ENCODE measurements at regions not wholly inside any gene's neighbourhood (a gene's known extent, or its start where the extent isn't known, plus 50 kb on each side); places are given as distances from the start of the nearest gene placed in this dataset.
"Not testable (repeated sequence)": the region's sequence is repeated elsewhere in the genome, so short reads cannot be mapped to it uniquely, and the experiment has no call there.

DNA sequence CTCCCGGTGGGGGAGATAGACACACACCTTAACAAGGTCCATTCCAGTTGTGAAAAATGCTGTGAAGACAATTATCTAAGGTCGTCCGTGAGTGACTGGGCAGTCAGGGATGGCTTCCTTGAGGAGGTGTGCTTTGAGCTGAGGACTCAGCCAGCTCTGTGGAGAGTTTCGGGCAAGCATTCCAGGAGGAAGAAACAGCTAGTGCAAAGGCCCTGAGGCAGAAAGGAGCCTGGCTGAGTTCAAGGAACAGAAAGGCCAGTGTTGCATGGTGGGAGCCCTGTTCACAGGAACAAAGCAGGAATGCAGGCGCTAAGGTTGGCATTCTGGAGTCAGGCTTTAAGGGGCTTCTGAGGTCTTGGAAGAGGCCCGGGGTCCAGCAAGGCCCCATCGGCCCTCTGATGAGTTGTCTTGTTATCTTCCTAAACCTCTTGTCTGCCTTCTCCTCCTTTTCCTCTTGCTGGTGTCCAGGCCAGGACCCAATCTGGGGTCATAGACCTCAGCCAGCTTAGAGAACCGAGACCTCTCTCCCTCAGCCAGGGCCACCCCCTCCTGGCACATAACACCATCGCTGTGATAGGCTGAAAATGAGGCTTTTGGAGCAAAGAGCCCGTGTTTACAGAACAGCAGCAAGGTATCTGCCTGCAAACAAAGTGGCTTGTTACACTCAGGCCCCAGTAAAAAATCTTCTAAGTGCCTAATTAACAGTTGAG is 270.2 kb upstream of the MVB12B start:
- no peak for DNase-seq

- DNase-seq = peak; percentile 52 to 53
Observed at GRCh38 chr9:126057121-126057825, 269.4 kb upstream of the MVB12B start.

DNA sequence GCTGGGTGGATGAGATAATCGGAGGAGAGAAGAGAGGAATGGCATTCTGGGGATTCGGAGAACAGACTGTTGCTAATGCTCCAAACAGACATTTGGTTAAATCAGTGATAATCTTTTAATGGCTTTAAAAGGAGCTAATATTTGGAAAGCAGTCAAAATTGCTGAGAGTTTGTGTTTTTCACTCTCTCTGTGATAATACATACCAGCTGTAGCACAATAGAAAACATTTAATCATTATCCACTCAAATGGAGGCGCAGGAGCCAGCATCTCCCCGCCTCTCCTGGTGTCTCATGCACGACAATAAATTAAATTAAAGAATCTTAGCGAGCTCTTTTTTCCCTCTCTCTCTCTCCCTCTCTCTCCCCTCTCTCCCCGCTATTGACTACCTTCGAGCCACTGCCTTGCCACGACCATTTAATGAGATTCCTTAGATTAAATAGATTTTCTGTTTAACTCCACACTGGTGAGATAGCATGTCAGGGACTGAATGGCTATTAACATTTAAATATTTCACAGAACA is 268.6 kb upstream of the MVB12B start:
- peak; percentile 49 to 61 for DNase-seq

DNA sequence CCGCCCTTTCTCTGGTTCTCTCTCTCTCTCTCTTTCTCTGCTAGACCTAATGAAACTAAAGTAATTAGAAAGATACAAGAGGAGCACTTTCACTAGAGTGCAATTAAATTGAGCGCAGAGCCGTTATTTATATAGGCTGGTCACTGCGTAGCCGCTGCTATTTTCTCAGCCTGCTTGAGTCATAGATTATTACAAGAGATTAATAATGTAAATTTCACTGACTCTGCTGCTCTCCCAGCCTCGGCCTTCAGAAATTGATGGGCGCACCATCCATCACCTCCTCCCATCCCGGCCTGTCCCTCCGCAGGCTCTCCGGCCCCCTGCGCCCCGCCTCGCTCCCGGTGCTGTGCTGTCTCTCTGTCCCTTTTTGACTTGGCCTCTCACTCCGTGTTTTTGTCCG is 268.0 kb upstream of the MVB12B start:
- DNase-seq = no peak

GRCh38 chr9:126061575-126061974 is 265.1 kb upstream of the MVB12B start:
- no peak for DNase-seq

GRCh38 chr9:126062158-126062886 is 264.3 kb upstream of the MVB12B start:
- no peak for DNase-seq

DNA sequence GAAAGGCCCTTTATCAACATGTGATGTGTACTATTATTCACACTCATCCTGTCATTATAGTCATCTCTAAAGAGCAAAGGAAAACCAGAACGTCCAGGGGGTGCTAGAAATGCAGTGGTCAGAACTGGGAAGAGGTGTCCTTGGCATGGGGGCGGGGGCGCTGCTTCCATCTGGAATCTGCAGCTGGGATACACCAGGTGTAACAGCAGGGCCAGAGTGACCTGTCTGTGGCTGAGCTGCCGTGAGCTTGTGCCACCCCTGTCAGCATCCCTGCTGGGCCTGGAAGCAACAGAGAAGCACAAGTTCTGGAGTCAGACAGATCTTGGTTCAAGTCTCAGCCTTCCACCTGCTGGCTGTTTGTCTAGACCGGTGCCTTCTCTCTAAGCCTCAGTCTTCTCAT is 263.3 kb upstream of the MVB12B start:
- no peak for DNase-seq

DNA sequence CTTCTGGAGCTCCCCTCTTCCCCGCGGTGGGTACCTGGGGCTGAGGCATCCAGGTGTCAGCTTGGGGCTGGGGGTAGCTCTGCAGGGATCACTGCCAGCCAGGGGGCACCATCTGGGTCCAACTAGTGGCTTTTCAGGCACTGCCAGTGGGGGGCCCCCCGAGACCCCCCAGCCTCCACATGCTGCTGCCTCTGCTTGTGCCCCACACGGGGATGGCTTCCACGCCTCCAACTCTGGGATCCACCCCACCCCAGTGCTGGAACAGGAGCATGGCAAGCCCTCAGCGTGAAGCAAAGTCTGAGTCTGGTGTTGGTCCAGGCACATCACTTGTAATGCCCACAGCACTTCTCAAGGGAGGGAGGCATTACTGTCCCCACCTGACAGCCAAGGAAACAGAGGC is 260.5 kb upstream of the MVB12B start:
- no peak for DNase-seq

GRCh38 chr9:126067031-126067734 is 259.4 kb upstream of the MVB12B start:
- no peak for DNase-seq

DNA sequence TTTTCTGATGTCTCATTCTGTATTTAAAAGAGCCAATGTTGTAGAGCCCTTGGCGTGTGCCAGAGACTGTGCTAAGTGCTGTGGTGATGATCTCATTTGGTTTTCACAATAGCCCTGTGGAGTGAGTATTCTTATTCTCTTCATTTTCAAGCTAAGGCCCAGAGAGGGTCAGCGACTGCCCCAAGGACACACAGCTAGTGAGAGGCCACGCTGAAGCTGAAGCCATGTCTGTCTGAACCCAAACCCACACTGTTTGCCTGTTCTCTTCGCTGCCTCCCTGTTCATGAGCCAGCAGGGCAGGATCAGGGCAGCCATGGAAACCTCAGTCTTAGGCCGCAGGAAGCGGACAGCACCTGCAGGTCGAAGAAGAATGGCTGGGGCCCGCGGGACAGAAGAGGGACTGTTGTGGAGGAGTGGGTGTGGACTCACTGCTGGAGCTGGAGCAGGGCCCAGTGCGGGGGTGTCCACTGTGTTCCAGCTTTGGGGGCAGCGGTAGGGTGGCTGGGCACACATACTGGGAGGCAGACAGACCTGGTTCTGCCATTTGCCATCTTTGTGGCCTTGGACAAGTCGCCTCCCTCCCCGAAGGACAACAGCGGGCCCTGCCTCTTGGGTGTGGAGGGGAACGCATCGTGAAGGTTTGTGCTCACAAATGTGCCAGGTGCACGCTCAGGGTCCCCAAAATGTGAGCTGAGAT is 257.9 kb upstream of the MVB12B start:
- DNase-seq = no peak

GRCh38 chr9:126069400-126069955 is 257.2 kb upstream of the MVB12B start:
- DNase-seq = no peak

DNA sequence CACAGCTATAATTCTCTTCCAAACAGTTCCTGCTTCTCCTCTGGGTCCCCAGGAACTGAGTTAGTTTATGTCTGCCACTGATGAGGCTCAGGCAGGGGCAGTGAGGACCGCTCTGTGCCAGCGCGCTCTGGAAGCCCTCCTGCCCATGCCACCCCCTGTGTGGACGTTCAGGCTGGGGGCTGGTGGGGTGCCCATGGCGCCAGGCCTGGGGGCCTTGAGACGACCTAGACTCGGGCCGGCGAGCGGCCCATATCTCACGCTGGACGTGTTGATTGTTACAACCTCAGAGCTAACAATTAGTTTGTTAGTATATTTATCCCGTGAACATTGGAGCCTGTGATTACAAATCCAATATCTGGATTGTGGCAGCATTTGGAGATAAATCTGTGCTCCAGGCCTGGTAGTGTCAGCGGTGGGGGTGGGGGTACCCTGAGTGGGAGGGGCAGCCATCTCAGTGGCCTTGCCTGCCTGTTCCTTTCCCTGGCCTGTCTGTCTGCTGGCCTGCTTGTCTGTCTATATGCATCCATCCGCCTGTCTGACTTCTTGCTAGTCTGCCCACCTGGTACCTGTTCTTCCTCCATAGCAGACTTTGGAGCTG is 256.5 kb upstream of the MVB12B start:
- DNase-seq = no peak

GRCh38 chr9:126071076-126071750 is 255.4 kb upstream of the MVB12B start:
- DNase-seq = no peak

GRCh38 chr9:126077656-126078055 is 249.0 kb upstream of the MVB12B start:
- not testable (repeated sequence) for DNase-seq

DNA sequence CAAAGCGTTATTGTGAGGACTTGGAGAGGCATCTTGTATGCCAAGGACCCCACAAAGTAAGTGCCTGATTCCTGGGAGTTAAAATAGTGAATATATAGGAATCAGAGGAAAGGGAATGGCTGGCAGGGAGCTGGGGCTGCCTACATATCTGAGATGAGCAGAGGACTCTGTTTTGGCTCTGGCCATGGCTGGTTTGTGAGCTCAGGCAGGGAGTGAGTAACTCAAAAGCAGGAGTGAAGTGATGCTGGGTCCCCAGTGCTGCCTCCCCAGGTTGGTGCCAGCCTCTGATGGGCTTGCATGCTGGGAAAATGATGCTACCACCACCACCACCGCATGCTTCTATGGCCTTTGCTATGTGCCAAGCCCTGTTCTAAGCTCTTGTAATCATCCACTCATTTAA is 246.0 kb upstream of the MVB12B start:
- DNase-seq = no peak

DNA sequence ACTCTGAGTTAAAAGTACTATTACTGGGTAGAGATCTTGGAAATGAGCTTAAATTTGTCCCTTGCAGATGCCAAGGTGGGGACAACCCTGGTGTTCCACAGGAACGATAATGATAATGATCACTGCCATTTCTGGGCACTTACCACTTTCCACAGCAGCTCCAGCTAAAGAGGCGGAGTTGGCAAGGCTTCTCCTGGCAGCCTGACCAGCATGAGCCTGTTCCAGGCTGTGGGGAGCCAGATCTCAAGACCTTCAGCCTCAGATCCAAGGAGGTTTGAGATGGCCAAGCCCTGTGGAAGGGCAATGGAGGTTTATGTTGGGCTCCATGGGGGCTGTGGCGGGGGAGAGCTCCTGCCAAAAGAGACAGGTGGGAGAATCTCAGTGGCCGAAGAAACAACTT is 244.9 kb upstream of the MVB12B start:
- no peak for DNase-seq

DNA sequence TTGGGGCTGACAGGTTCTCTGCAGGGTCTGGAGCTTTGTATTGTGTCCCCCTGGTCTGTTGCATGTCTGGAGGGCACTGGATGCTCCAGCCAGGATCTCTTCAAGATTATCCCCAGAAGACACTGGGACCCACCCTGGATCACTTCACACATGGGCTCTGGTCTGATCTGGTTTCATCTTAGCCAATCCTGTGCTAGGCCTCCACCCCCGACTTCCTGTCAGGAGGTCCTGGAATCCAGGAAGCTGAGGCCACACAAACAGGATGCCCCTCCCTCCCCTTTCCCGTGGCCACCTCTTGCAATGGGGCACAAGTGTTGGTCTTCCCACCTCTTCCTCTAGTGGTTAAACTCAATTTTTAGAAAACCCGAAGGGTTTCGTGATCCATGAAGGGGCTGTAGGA is 242.6 kb upstream of the MVB12B start:
- DNase-seq = no peak

- DNase-seq = no peak
Observed at GRCh38 chr9:126084696-126085095, 241.9 kb upstream of the MVB12B start.

DNA sequence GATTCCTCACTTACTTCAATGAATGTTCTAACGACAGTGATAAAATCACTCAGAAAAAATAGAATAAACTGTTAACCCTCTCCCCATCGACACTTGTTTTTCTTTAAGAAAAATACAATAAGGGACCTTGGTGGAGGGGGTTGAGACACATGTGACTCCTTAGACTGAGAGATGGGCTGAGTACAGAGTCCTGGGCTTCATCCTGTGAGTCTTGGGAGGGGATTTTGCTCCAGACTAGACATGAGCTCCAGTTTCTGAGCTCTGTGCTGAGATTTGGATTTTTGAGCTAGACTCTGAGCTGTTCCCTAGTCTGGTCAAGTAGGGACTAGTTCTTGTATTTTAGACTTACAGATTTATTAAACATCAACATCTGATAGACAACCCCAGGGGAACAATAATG is 241.5 kb upstream of the MVB12B start:
- DNase-seq = no peak

DNA sequence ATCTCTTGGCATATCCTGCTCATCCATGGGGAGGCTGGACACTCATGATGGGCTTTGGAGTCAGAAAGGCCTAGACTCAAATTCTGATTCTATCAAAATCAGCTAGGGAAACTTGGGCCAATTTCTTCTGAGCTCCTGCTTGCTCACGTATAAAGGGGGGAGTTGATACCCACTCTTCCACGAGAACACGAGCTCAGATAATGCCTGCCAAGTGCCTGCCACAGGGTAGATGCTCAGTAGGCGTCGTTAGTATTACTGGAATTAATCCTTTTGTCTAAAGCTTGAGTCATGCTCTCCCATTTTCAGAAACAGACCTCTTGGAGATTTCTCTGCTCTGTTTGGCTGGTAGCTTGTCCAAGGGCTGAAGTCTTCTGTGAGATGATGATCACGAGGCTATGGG is 238.3 kb upstream of the MVB12B start:
- DNase-seq = no peak

Measured in right lung (tissue), 2 donors.